HAP-1 (cell line): ENCODE measurements at regions not wholly inside any gene's neighbourhood (a gene's known extent, or its start where the extent isn't known, plus 50 kb on each side); places are given as distances from the start of the nearest gene placed in this dataset.

Source experiments
- DNase-seq, 2 experiments: peaks; one replicate each; pipeline ENCODE4 v3.0.0-alpha.2; 2016 to 2020; ENCODE audit warnings: low spot score in 2 of 2
- H3K27me3 ChIP-seq: fragments of 250-450 bp; sonication (Bioruptor Pico); 2 replicates; pipeline ENCODE4 v1.5.1; 2020; ENCODE audit warnings: low read depth, mild to moderate bottlenecking, moderate library complexity
- H3K36me3 ChIP-seq: fragments of 250-450 bp; sonication (Bioruptor Pico); replicated peaks from 2 replicates; pipeline ENCODE4 v1.5.1; 2020; ENCODE audit warnings: mild to moderate bottlenecking
- H3K4me1 ChIP-seq: fragments of 250-450 bp; sonication (Bioruptor Pico); 2 replicates; pipeline ENCODE4 v1.5.1; 2020; ENCODE audit warnings: mild to moderate bottlenecking
- H3K4me3 ChIP-seq: fragments of 250-450 bp; sonication (Bioruptor Pico); 2 replicates; pipeline ENCODE4 v1.5.1; 2020; ENCODE audit warnings: mild to moderate bottlenecking, moderate library complexity
- H3K9me3 ChIP-seq: fragments of 250-450 bp; sonication (Bioruptor Pico); 2 replicates; pipeline ENCODE4 v1.5.1; 2020; ENCODE audit warnings: mild to moderate bottlenecking, moderate library complexity
- in situ Hi-C: fragments of 300-500 bp; cut with MboI; formaldehyde crosslinking; loops from 3 replicates; pipeline ENCODE4 v1.14.3; 2020; ENCODE audit warnings: low sequenced_read_pairs, inconsistent platforms, mixed read lengths

DNA sequence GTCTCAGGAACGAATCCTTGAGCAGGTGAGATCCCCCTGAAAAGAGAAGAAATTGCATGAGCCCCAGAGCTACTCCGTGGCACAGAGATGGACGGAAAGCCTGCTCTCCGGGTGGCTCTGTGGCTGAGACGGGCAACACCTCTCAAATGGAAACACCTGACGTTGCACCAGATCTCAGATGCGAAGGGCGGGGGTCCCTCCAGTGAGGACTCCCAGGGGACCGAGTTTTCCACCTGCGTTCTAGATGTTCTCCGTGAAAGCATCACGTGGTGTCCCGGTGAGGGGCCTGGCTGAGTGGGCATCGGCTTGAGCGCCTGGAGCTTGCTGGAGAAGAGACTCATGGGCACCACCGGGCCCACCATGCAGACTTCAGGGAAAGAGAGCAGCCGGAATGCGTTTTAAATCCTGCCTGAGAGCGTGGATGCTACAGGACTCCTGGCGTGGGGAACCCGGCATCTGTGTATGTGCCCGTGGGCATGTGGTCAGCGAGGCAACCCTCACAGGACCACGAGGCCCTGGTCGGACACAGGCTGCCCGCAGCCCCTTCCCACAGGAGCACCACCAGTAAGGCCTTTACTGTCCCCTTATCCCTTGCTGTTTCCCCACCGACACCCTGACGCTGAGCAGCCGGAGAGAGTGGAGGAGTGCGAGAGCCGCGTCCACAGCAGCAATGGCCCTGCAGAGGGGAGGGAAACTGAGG is 378.4 kb upstream of the IRX4 start:
- Histone ChIP-seq H3K4me3 (no peak overlapping the region), H3K4me1 (no peaks in the 10 kb centered on the region), H3K27me3 (no peaks in the 10 kb centered on the region), H3K9me3 (no peaks in the 10 kb centered on the region), H3K36me3 (no peaks in the 10 kb centered on the region)
- DNase-seq, result no peak
- in situ Hi-C loops, result no loop called here

DNA sequence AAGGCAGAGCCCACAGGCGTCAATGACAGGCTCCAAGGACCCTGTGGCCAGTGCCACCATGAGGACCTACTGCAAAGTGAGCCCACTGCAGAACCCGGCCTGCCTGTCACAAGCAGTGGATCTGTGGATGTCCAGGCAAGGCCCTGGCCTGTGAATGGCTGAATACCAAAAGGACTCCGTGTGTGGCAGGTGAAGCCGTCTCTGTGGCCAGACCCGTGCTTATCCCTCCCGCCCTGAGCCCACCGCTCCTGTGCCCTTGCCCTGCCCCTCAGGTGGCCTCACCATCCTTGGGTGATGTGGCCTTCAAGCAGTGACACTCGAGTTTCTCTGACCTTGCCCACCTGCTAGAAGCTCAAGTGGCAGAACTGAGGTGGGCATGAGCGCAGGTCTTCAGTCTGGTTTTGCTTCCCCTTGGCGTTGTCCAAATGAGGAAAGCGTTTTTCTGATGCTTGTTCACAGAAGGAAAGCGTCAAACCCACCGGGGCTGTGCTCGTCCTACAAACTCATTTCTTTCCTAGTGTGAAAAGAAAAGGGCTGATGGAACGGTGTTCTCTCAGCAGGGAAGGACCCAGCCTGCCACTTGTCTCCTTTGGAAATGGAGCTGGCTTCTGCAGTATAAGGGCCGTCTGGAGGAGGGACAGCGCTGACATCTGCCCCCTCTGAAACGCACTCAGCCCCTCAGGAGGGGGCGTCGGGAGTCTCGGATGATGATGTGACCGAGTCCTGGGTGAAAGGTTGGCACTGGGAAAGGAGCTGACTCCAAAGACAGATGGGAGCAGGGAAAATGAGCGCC is 377.7 kb upstream of the IRX4 start:
- DNase-seq, result no peak
- Histone ChIP-seq H3K36me3 (no peaks in the 10 kb centered on the region), H3K27me3 (no peaks in the 10 kb centered on the region), H3K4me3 (no peak overlapping the region), H3K4me1 (no peaks in the 10 kb centered on the region), H3K9me3 (no peaks in the 10 kb centered on the region)
- in situ Hi-C loops, result no loop called here

DNA sequence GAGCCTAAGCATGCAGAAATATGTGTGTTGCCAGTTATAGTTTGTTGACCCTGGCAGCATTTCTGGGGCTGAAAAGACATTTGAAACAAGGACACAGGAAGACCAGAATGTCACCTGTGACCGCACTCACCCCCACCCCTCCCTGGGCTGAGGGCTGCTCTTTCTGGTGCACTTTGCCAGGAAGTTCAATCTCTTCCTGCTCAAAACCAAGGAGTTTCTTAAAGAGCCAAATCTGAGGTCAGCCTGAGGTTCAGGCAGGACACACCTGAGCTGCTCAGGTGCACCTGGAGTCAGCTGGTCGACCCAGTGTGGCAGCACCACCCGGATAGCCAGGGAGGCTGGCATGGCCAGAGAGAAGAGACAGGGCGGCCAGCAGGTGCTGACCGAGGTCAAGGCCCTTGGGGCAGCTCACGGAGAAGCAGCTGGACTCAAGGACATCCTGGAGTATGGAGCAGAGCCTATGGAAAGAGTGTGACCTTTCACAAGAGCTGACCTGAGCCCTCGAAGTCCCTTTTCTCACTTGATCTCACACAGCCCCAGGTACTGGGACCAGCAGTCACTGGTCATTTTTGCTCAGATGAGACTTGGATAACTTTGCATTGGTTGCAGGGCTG is 376.9 kb upstream of the IRX4 start:
- in situ Hi-C loops, result no loop called here
- H3K36me3 ChIP-seq, result no peaks in the 10 kb centered on the region
- no peaks in the 10 kb centered on the region for H3K4me1 ChIP-seq
- no peak for DNase-seq
- no peaks in the 10 kb centered on the region for H3K9me3 ChIP-seq
- H3K4me3 ChIP-seq, result no peak overlapping the region
- H3K27me3 ChIP-seq, result no peaks in the 10 kb centered on the region

DNA sequence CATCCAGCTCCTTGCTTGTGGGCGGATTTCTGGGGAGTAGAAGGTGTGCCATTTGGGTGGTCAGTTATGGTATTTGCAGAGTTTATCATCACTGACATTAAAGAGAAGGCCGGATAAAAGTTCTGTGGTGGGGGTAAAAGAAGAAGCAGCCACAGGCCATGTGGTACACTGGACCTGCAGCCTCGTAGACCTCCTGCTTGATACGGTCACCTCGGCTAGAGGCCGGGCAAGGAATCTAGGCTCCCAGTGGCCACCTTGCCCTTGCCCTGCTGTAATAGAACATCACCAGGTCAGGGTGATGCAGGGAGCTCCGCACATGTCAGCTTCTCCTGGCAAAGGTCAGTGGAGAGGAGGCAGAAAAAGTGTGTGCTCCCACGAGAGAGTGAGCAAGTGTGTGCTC is 376.1 kb upstream of the IRX4 start:
- no peaks in the 10 kb centered on the region for H3K4me1 ChIP-seq
- H3K36me3 ChIP-seq, result no peaks in the 10 kb centered on the region
- H3K27me3 ChIP-seq, result no peaks in the 10 kb centered on the region
- no peak for DNase-seq
- in situ Hi-C loops, result no loop called here
- H3K9me3 ChIP-seq, result no peaks in the 10 kb centered on the region
- H3K4me3 ChIP-seq, result no peak overlapping the region

DNA sequence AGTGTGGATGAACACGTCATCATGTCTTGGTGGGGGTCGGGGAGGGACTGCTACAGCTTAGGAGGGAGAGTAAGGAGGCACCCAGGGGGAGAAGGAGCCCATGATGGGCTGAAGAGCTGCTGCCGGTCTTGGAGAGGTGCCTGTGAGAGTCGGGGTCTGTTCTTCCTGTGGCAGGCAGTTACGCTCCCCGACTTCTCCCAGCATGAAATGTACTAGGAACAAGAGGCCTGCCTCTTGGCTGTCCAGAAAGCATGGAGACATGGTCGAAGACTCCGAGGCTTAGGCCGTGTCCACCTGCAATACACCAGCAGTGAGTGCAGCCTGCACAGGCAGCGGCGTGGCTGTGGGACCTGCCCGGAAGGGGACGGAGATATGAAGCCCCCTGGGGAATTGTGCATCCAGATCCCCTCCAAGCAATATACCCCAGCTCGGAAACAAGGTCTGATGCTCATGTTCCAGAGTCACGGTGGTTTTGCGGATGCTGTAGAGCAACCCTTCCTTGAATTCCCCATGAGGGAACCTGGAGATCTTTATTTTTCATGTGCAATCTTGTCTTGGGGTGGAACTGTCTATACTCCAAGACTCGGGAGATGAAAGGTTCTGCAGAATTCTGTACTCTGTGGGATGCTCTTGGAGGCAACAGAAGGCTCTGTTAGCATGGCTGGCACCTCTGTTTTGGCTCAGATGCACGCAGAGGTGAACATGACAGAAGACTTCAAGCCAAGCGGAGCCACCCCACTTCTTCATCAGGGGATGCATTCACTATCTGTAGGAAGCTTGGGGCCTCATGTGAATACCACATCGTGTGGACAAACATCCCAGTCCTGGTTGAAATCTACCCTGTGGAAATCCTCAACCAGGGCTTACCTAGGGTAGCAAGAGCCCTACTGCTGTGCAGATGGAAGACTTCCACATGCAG is 374.9 kb upstream of the IRX4 start:
- Histone ChIP-seq H3K9me3 (no peaks in the 10 kb centered on the region), H3K27me3 (no peaks in the 10 kb centered on the region), H3K36me3 (no peaks in the 10 kb centered on the region), H3K4me1 (no peaks in the 10 kb centered on the region), H3K4me3 (no peak overlapping the region)
- in situ Hi-C loops, result no loop called here
- no peak for DNase-seq

DNA sequence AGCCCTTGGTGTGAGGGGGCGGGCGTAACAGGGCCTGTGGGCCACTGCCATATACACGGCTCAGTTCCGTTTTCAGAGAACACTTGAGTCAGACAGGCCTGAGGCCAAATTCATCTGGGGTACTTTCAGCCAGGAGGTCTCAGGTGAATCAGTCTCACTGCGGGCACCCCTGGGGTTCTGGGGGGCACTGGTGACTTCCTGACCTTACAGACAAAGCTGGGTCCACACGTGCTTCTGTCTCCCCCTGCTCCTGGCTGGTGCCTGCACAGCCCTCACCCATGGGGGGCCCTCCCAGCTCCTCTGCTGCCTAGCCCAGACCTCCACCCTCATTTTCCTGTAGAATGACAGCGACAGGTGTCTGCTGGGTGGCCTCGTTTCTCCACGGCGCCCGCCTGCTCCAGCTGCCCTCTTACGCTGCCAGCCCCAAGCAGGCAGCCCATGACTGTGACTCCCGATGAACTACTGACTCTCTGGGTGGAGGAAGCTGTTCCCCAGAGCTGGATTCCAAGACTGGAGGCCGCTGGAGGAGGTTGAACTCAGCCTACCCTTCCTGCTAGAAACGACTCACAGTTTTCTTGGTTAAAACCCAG is 374.1 kb upstream of the IRX4 start:
- no peak for DNase-seq
- Histone ChIP-seq H3K4me1 (no peaks in the 10 kb centered on the region), H3K27me3 (no peaks in the 10 kb centered on the region), H3K36me3 (no peaks in the 10 kb centered on the region), H3K4me3 (no peak overlapping the region), H3K9me3 (no peaks in the 10 kb centered on the region)
- in situ Hi-C loops, result no loop called here

DNA sequence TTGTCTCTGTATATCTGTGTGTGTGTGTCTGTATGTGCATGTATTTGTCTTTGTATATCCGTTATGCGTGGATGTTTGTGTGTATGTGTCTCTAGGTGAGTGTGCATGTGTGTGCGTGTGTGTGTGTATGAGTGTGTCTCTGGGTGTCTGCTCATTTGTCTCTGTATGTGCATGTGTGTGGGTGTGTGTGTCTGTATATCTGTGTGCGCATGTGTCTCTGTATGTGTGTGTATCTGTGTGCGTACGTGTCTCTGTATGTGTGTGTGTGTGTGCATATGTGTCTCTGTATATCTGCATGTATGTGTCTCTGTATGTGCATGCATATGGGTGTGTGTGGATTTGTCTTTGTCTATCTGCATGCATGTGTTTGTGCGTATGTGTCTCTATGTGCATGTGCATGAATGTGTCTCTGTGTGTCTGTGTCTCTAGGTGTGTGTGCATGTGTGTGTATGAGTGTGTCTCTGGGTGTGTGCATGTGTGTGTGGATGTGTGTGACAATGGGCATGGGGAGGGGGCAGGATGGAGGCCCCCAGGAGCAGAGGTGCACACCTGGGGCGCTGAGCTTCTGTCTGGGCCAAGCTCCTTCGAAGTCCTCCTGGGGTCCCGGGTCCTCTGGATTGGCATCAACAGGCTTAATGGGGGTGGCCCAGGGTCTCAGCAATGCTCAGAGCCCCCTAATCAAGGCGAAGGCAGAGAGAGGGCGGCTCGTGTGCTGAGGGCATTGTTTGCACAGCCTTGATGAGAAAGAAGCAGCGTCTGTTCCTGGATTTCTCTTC is 373.4 kb upstream of the IRX4 start:
- DNase-seq, result no peak
- in situ Hi-C loops, result no loop called here
- H3K36me3 ChIP-seq, result no peaks in the 10 kb centered on the region
- no peaks in the 10 kb centered on the region for H3K4me1 ChIP-seq
- no peaks in the 10 kb centered on the region for H3K27me3 ChIP-seq
- H3K4me3 ChIP-seq, result no peak overlapping the region
- no peaks in the 10 kb centered on the region for H3K9me3 ChIP-seq

DNA sequence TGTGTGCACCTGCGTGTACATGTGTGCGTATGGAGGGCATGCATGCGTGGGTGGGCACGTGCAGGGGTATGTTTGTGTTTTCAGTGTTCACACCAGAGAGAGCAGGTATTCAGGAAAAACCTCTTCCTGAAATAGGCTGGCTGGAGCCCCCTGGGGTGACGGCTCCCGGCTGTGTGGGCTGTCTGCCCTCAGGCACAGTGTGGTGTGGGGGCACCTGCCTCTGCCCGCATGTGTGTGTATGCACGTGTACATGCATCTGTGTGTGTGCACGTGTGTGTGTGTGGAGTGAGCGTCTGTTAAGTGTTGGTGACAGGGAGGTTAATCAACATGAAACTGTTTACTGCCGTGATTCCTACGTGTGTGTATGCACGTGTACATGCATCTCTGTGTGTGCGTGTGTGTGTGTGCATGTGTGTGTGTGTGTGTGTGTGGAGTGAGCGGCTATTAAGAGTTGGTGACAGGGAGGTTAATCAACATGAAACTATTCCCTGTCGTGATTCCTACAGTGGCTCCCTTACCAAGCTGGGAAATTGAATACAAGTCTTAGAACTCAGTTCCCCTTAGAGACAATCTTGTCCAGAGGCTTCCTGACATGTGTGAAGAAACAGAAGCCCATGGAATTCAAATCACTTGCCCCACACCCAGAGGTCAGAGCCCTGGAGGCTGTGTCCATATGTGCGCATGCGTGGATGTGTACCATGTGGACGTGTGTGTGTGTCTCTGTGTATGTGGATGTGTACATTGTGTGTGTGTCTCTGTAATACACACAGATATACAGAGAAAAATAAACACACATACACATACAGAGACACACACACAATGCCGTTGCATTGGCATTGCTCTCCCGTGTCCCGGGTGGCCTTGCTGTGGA is 372.4 kb upstream of the IRX4 start:
- DNase-seq, result no peak
- Histone ChIP-seq H3K9me3 (no peaks in the 10 kb centered on the region), H3K4me1 (no peaks in the 10 kb centered on the region), H3K27me3 (no peaks in the 10 kb centered on the region), H3K4me3 (no peak overlapping the region), H3K36me3 (no peaks in the 10 kb centered on the region)
- in situ Hi-C loops, result no loop called here

DNA sequence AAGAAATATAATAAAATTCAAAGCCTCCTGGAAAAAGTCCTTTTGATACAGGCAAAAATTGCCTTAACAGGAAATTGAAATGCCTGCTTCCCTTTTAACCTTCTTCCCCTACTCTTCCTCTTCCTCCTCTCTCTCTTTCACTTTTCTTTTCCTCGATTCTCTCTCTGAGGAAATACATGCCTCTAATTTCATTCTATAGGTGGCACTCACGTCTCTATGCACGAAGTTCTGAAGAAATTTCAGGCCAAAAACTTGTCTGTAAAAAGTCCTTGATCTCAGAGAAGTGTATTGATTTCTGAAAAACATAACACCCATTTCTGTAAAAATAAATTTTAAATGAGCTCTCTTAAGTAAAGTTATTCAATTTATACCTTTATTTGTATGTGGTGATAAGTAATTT is 371.7 kb upstream of the IRX4 start:
- in situ Hi-C loops, result no loop called here
- no peaks in the 10 kb centered on the region for H3K4me1 ChIP-seq
- H3K9me3 ChIP-seq, result no peaks in the 10 kb centered on the region
- no peak overlapping the region for H3K4me3 ChIP-seq
- H3K27me3 ChIP-seq, result no peaks in the 10 kb centered on the region
- DNase-seq, result no peak
- no peaks in the 10 kb centered on the region for H3K36me3 ChIP-seq

DNA sequence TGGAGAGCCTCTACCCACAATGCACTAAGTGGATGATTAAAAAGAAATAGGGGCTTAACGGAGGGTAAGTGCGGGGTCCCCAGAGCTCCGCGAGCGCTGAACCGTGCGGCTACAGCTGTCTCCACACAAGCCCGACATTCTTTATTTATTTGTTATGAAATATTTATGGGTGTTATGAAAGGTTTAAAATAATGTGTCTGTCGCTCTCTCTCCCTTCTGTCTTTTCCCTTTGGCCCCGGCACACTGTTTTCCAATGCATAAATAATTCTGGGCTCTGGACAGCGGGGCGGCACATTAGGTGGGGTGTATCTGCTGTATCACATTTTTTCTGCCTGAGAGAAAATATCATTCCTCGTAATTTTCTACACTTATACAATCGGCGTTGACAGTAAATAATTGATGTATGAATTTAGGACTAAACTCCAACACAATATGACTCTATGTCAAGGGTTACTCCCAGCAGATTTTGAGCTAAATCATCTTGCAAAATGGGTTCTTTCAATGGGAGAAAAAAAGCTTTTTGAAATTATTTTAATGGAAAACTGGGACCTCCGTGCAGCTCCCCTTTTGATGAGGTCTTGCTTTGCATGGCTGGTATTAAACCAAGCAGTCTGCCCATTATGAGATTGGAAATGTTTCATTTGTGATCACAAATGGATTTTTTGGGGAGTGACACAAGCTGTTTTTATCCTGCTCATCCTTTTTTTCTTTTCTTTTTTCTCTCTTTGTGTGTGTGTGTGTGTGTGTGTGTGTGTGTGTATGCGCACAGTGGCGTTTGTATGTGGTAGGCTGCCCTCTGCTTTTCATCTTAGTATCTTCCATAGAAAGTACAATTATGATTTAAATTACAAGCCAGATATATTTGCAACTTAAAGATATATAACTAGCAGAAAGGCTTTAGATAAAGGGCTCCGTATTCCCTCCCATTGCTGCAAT is 370.6 kb upstream of the IRX4 start:
- no peak overlapping the region for H3K4me3 ChIP-seq
- no peaks in the 10 kb centered on the region for H3K9me3 ChIP-seq
- H3K27me3 ChIP-seq, result no peaks in the 10 kb centered on the region
- H3K4me1 ChIP-seq, result no peaks in the 10 kb centered on the region
- in situ Hi-C loops, result no loop called here
- DNase-seq, result no peak
- no peaks in the 10 kb centered on the region for H3K36me3 ChIP-seq

DNA sequence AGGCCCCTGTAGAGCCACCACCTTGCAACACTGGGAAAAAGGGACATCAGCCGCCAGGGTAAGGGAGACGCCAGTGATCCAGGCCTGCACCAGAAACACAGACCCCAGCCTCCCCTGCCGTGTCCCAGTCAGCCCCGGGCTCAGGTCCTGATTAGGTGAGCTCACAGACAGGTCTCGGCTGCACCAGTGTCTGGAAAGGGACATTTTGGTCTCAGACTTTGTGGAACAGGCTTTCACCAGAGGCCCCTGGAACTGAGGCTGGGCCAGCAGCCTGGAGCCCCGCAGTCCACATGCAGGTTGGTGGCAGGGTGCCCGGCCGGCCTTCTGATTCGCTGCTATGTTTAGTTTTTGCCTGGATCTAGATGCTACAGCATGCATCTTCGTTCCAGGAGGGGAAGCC is 369.0 kb upstream of the IRX4 start:
- Histone ChIP-seq H3K4me1 (no peaks in the 10 kb centered on the region), H3K36me3 (no peaks in the 10 kb centered on the region), H3K27me3 (no peaks in the 10 kb centered on the region), H3K9me3 (no peaks in the 10 kb centered on the region), H3K4me3 (no peak overlapping the region)
- DNase-seq, result no peak
- in situ Hi-C loops, result no loop called here
